OCI-LY3 (cell line): ENCODE measurements at regions not wholly inside any gene's neighbourhood (a gene's known extent, or its start where the extent isn't known, plus 50 kb on each side); places are given as distances from the start of the nearest gene placed in this dataset.

Experiments
- H2AFZ ChIP-seq: fragments of 200-600, 300-600 bp; shearing (Covaris generic); 2 replicates; pipeline ENCODE4 v1.6.0; 2014; ENCODE audit warnings: antibody characterized with exemption, low read depth, low read length
- H3K27ac ChIP-seq: fragments of 200-600, 300-600 bp; sonication (generic); 2 replicates; pipeline ENCODE4 v1.5.1; 2014; ENCODE audit warnings: mild to moderate bottlenecking, low read length, moderate library complexity, mixed read lengths
- H3K27me3 ChIP-seq: fragments of 200-600, 300-600 bp; sonication (generic); 2 replicates; pipeline ENCODE4 v1.6.1; 2014; ENCODE audit warnings: low read depth, low read length, mixed read lengths
- H3K36me3 ChIP-seq: fragments of 200-600, 300-600 bp; sonication (generic); replicated peaks from 2 replicates; pipeline ENCODE3; 2014; ENCODE audit warnings: low read depth, low read length, mixed read lengths
- H3K4me1 ChIP-seq: fragments of 300-600, 200-600 bp; sonication (generic); 2 replicates; pipeline ENCODE4 v1.6.1; 2014; ENCODE audit warnings: low read length, mixed read lengths
- H3K4me2 ChIP-seq: fragments of 200-600, 300-600 bp; sonication (generic); 2 replicates; pipeline ENCODE4 v1.6.1; 2014; ENCODE audit warnings: low read length, mixed read lengths
- H3K4me3 ChIP-seq: fragments of 300-600, 200-600 bp; sonication (generic); 2 replicates; pipeline ENCODE4 v1.5.1; 2014; ENCODE audit warnings: antibody characterized with exemption, mild to moderate bottlenecking, low read length, moderate library complexity
- H3K79me2 ChIP-seq: fragments of 300-600, 200-600 bp; shearing (Covaris generic); 2 replicates; pipeline ENCODE4 v1.6.1; 2014; ENCODE audit warnings: mild to moderate bottlenecking, low read length, mixed read lengths
- H3K9ac ChIP-seq: fragments of 300-600, 200-600 bp; shearing (Covaris generic); 2 replicates; pipeline ENCODE4 v1.6.0; 2014; ENCODE audit warnings: mild to moderate bottlenecking, low read length, moderate library complexity
- H3K9me3 ChIP-seq: fragments of 200-600, 300-600 bp; shearing (Covaris generic); 2 replicates; pipeline ENCODE4 v1.6.1; 2014; ENCODE audit warnings: low read length, mixed read lengths; ENCODE audit not compliant: insufficient read depth
- H4K20me1 ChIP-seq: fragments of 200-600, 300-600 bp; sonication (generic); 2 replicates; pipeline ENCODE4 v1.6.1; 2016; ENCODE audit warnings: low read length, mixed read lengths; ENCODE audit not compliant: insufficient read depth
- CTCF ChIP-seq: fragments of 200-600, 300-600 bp; sonication (generic); IDR thresholded peaks from 2 replicates; pipeline ENCODE4 v1.5.1; 2014; ENCODE audit warnings: antibody characterized with exemption, low read length, low read depth
- EZH2phosphoT487 ChIP-seq: fragments of 200-600 bp; shearing (Covaris generic); IDR thresholded peaks from 2 replicates; pipeline ENCODE4 v1.6.1; 2018; ENCODE audit warnings: antibody characterized with exemption, mixed run types, low read depth

- Histone ChIP-seq H3K4me3 (no peak overlapping the region), H4K20me1 (no peaks in the 10 kb centered on the region), H3K4me2 (no peak overlapping the region), H3K79me2 (no peaks in the 10 kb centered on the region), H3K4me1 (no peaks in the 10 kb centered on the region), H3K9ac (no peak overlapping the region), H3K27ac (no peak overlapping the region), H3K36me3 (no peaks in the 10 kb centered on the region), H3K27me3 (peaks cover 39% of the 10 kb centered on the region), H2AFZ (no peak overlapping the region), H3K9me3 (no peaks in the 10 kb centered on the region)
- TF ChIP-seq CTCF (no peak), EZH2phosphoT487 (no peak)
These were observed 232.9 kb downstream of the SYK start for GRCh38 chr9:91034521-91034920.

GRCh38 chr9:91034976-91035824 lies 233.6 kb downstream of the SYK start:
- Histone ChIP-seq H3K36me3 (no peaks in the 10 kb centered on the region), H3K79me2 (no peaks in the 10 kb centered on the region), H3K9me3 (no peaks in the 10 kb centered on the region), H3K9ac (no peak overlapping the region), H3K4me3 (no peak overlapping the region), H4K20me1 (no peaks in the 10 kb centered on the region), H2AFZ (no peak overlapping the region), H3K4me2 (no peak overlapping the region), H3K27me3 (peaks cover 42% of the 10 kb centered on the region), H3K4me1 (no peaks in the 10 kb centered on the region), H3K27ac (no peak overlapping the region)
- no peak for TF ChIP-seq CTCF
- no peak for TF ChIP-seq EZH2phosphoT487

GRCh38 chr9:91035825-91036208 lies 234.2 kb downstream of the SYK start:
- H3K4me1 ChIP-seq = no peaks in the 10 kb centered on the region
- H3K4me2 ChIP-seq = no peak overlapping the region
- H3K9me3 ChIP-seq = no peaks in the 10 kb centered on the region
- TF ChIP-seq EZH2phosphoT487 (no peak), CTCF (no peak)
- H4K20me1 ChIP-seq = no peaks in the 10 kb centered on the region
- peaks cover 40% of the 10 kb centered on the region for H3K27me3 ChIP-seq
- H3K79me2 ChIP-seq = no peaks in the 10 kb centered on the region
- no peak overlapping the region for H3K9ac ChIP-seq
- no peak overlapping the region for H3K4me3 ChIP-seq
- no peak overlapping the region for H2AFZ ChIP-seq
- no peak overlapping the region for H3K27ac ChIP-seq
- H3K36me3 ChIP-seq = no peaks in the 10 kb centered on the region

GRCh38 chr9:91036356-91036755 lies 234.7 kb downstream of the SYK start:
- Histone ChIP-seq H3K4me1 (no peaks in the 10 kb centered on the region), H3K27me3 (peaks cover 40% of the 10 kb centered on the region), H3K9ac (no peak overlapping the region), H3K4me3 (no peak overlapping the region), H3K27ac (no peak overlapping the region), H3K4me2 (no peak overlapping the region), H3K79me2 (no peaks in the 10 kb centered on the region), H2AFZ (no peak overlapping the region), H4K20me1 (no peaks in the 10 kb centered on the region), H3K36me3 (no peaks in the 10 kb centered on the region), H3K9me3 (no peaks in the 10 kb centered on the region)
- TF ChIP-seq CTCF (no peak), EZH2phosphoT487 (no peak)
